Suprapubic skin (tissue), 4 donors: ENCODE measurements at regions not wholly inside any gene's neighbourhood (a gene's known extent, or its start where the extent isn't known, plus 50 kb on each side); places are given as distances from the start of the nearest gene placed in this dataset.

Experiments
- DNase-seq, 2 donors: peaks; one replicate each; pipeline ENCODE4 v3.0.0-alpha.2; 2019; ENCODE audit warnings: low spot score in 2 of 2
- H3K27ac ChIP-seq: fragments of 200-600 bp; sonication (generic); one replicate; pipeline ENCODE4 v1.5.1; 2019
- H3K27me3 ChIP-seq: fragments of 200-600 bp; sonication (generic); one replicate; pipeline ENCODE4 v1.5.1; 2019
- H3K36me3 ChIP-seq: fragments of 200-600 bp; sonication (generic); one replicate; pipeline ENCODE4 v1.5.1; 2019
- H3K4me1 ChIP-seq: fragments of 200-600 bp; sonication (generic); one replicate; pipeline ENCODE4 v1.5.1; 2019
- H3K4me3 ChIP-seq: fragments of 200-600 bp; sonication (generic); one replicate; pipeline ENCODE4 v1.5.1; 2019; ENCODE audit warnings: mild to moderate bottlenecking
- H3K9me3 ChIP-seq: fragments of 200-600 bp; sonication (generic); one replicate; pipeline ENCODE4 v1.5.1; 2019
- CTCF ChIP-seq, 2 donors: fragments of 200-600 bp in 1 of 2; fragments of 450-650 bp in 1 of 2; sonication (generic) in 1 of 2; IDR thresholded peaks; one replicate each; pipeline ENCODE4 v1.5.1; 2016 to 2019; ENCODE audit warnings: antibody characterized with exemption in 2 of 2, mild to moderate bottlenecking in 1 of 2, moderate library complexity in 1 of 2
- EP300 ChIP-seq: sonication (generic); formaldehyde crosslinking; IDR thresholded peaks from one replicate; pipeline ENCODE4 v1.6.1; 2017; ENCODE audit warnings: antibody characterized with exemption
- POLR2A ChIP-seq, 2 donors: fragments of 450-650 bp; IDR thresholded peaks; one replicate each; pipeline ENCODE4 v1.6.1; 2017; ENCODE audit warnings: antibody characterized with exemption in 2 of 2, mild to moderate bottlenecking in 2 of 2, moderate library complexity in 2 of 2
- POLR2AphosphoS5 ChIP-seq, 3 donors: sonication (generic); formaldehyde crosslinking; IDR thresholded peaks; one replicate each; pipeline ENCODE4 v1.6.1; 2017; ENCODE audit warnings: antibody characterized with exemption in 3 of 3
- WGBS: methylation state at CpG from one replicate; pipeline ENCODE4 v1.1.5; 2018; 5-methylcytosine and 5-hydroxymethylcytosine counted together

GRCh38 chr5:82601861-82602260, 323.7 kb upstream of the RPS23 start:
- Histone ChIP-seq H3K36me3 (no peaks in the 10 kb centered on the region), H3K9me3 (no peaks in the 10 kb centered on the region), H3K27ac (no peak overlapping the region), H3K27me3 (no peaks in the 10 kb centered on the region), H3K4me3 (no peak overlapping the region), H3K4me1 (no peaks in the 10 kb centered on the region)
- WGBS: 85% methylated on average over 1 of the region's 1 CpG
- no peak for TF ChIP-seq CTCF (IDR thresholded peaks at IDR 0.05)
- TF ChIP-seq EP300: no peak
- TF ChIP-seq POLR2A (IDR thresholded peaks at IDR 0.05): no peak
- no peak for TF ChIP-seq POLR2AphosphoS5 (IDR thresholded peaks at IDR 0.05)
- DNase-seq: no peak

- 84% methylated on average over 3 of the region's 3 CpGs for WGBS
- no peaks in the 10 kb centered on the region for H3K4me1 ChIP-seq
- no peak for DNase-seq
- TF ChIP-seq EP300: no peak
- TF ChIP-seq POLR2A (IDR thresholded peaks at IDR 0.05): no peak
- TF ChIP-seq CTCF (IDR thresholded peaks at IDR 0.05): no peak
- no peak for TF ChIP-seq POLR2AphosphoS5 (IDR thresholded peaks at IDR 0.05)
- no peaks in the 10 kb centered on the region for H3K9me3 ChIP-seq
- H3K36me3 ChIP-seq: no peaks in the 10 kb centered on the region
- no peaks in the 10 kb centered on the region for H3K27me3 ChIP-seq
- H3K27ac ChIP-seq: no peak overlapping the region
- H3K4me3 ChIP-seq: no peak overlapping the region
Observed at GRCh38 chr5:82601077-82601476, 322.9 kb upstream of the RPS23 start.

- no peak overlapping the region for H3K4me3 ChIP-seq
- H3K36me3 ChIP-seq: no peaks in the 10 kb centered on the region
- TF ChIP-seq CTCF (IDR thresholded peaks at IDR 0.05) (no peak), POLR2AphosphoS5 (IDR thresholded peaks at IDR 0.05) (no peak), EP300 (no peak), POLR2A (IDR thresholded peaks at IDR 0.05) (no peak)
- no peaks in the 10 kb centered on the region for H3K27me3 ChIP-seq
- H3K4me1 ChIP-seq: no peaks in the 10 kb centered on the region
- H3K9me3 ChIP-seq: no peaks in the 10 kb centered on the region
- WGBS: 51% methylated on average over 1 of the region's 1 CpG
- DNase-seq: no peak
- H3K27ac ChIP-seq: no peak overlapping the region
Observed at GRCh38 chr5:82599692-82600091, 321.5 kb upstream of the RPS23 start.

- 68% methylated on average over 1 of the region's 1 CpG for WGBS
- no peaks in the 10 kb centered on the region for H3K27me3 ChIP-seq
- H3K36me3 ChIP-seq: no peaks in the 10 kb centered on the region
- DNase-seq: no peak
- no peak overlapping the region for H3K4me3 ChIP-seq
- no peaks in the 10 kb centered on the region for H3K9me3 ChIP-seq
- H3K27ac ChIP-seq: no peak overlapping the region
- TF ChIP-seq EP300 (no peak), CTCF (IDR thresholded peaks at IDR 0.05) (no peak), POLR2AphosphoS5 (IDR thresholded peaks at IDR 0.05) (no peak), POLR2A (IDR thresholded peaks at IDR 0.05) (no peak)
- no peaks in the 10 kb centered on the region for H3K4me1 ChIP-seq
Observed at GRCh38 chr5:82599030-82599429, 320.9 kb upstream of the RPS23 start.

GRCh38 chr5:82597437-82597836, 319.3 kb upstream of the RPS23 start:
- H3K27ac ChIP-seq: no peak overlapping the region
- H3K4me3 ChIP-seq: no peak overlapping the region
- DNase-seq: no peak
- H3K9me3 ChIP-seq: no peaks in the 10 kb centered on the region
- H3K36me3 ChIP-seq: no peaks in the 10 kb centered on the region
- H3K4me1 ChIP-seq: no peaks in the 10 kb centered on the region
- TF ChIP-seq CTCF (IDR thresholded peaks at IDR 0.05) (no peak), EP300 (no peak), POLR2AphosphoS5 (IDR thresholded peaks at IDR 0.05) (no peak), POLR2A (IDR thresholded peaks at IDR 0.05) (no peak)
- H3K27me3 ChIP-seq: no peaks in the 10 kb centered on the region
